ENCODE measurements at regions not wholly inside any gene's neighbourhood (a gene's known extent, or its start where the extent isn't known, plus 50 kb on each side); places are given as distances from the start of the nearest gene placed in this dataset.

- H3K4me2 ChIP-seq (ENCODE audit: control insufficient read depth, insufficient read depth) = no peak overlapping the region
- DNase-seq (ENCODE audit: low read depth, low spot score) (no peak), ATAC-seq (no peak), FAIRE-seq (no peak)
- no peak overlapping the region for H3K4me3 ChIP-seq
- intact Hi-C loops (cut with micrococcal nuclease; ENCODE audit: unreplicated experiment) = no loop called here
- ChIA-PET POLR2A (no interaction called here), CTCF (interaction anchor here (1.0 to 2.2 kb wide), 2 partner anchors 9 to 12 kb away, joined by 5 to 9 read pairs; no protein-coding TSS in a partner anchor), RAD21 (ENCODE audit: unreplicated experiment) (interaction anchor here (0.6 to 1.3 kb wide), 2 partner anchors 9 to 205 kb away, joined by 3 to 4 read pairs; no protein-coding TSS in a partner anchor), SMC1A (ENCODE audit: uncharacterized antibody, unreplicated experiment) (interaction anchor here (1.4 to 1.5 kb wide), 2 partner anchors 8 to 21 kb away, joined by 3 read pairs; no protein-coding TSS in a partner anchor)
- no peaks in the 10 kb centered on the region for H3K4me1 ChIP-seq (ENCODE audit: control insufficient read depth, insufficient read depth, low read length)
- no peaks in the 10 kb centered on the region; a peak in 2 of 4 replicates for H3K27me3 ChIP-seq (replicated peaks in 1 of 2; ENCODE audit: control insufficient read depth in 2 of 2, insufficient read depth in 2 of 2, low read length in 1 of 2)
- no peaks in the 10 kb centered on the region for H3K36me3 ChIP-seq (ENCODE audit: control insufficient read depth in 2 of 2, insufficient read depth in 2 of 2, low read length in 1 of 2)
- H4K20me1 ChIP-seq (ENCODE audit: control insufficient read depth, insufficient read depth) = no peaks in the 10 kb centered on the region; the same call in 1 of the 2 replicates
- H3K9me3 ChIP-seq (replicated peaks; ENCODE audit: control insufficient read depth, insufficient read depth, low read length) = no peaks in the 10 kb centered on the region; the same call in 2 of the 3 replicates
- in situ Hi-C loops (cut with MboI) = no loop called here
- no TSS peak for BruUV-seq (replicated peaks)
- no peak overlapping the region for H3K27ac ChIP-seq (ENCODE audit: control insufficient read depth, insufficient read depth)
- no peak overlapping the region for H3K9ac ChIP-seq (ENCODE audit: control insufficient read depth, insufficient read depth, low read length)
- 53% methylated on average over 4 of the region's 4 CpGs for WGBS (ENCODE audit: insufficient coverage, insufficient replicate concordance, low lambda C conversion rate, missing lambda C conversion rate)
- no peak for TF ChIP-seq CHD2 (IDR thresholded peaks at IDR 0.05; ENCODE audit: borderline replicate concordance, low read depth, low read length)
- H3K79me2 ChIP-seq (ENCODE audit: control insufficient read depth, insufficient read depth, low read length) = no peaks in the 10 kb centered on the region
- H2AFZ ChIP-seq (ENCODE audit: control insufficient read depth, low read depth, low read length) = no peak overlapping the region
Observed at GRCh38 chr6:14701946-14702345, 543.9 kb upstream of the JARID2 start.

DNA sequence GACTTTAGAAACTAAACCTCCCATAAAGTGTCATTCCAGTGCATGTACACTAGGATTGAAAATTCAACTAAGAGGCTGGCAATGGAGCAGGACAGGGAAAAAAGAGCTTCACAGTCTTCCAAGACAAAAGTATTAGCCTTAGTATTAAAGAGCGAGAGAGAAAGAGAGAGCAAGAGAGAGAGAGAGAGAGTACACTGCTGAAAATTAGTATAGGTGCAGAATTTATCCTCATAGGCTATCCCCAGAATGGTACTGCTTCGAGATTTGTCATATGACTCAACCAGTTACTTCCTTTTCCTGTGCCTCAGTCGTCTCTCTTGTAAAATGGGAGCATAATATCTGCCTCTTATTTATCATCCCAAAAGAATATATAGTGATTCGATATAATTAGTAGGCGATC is 543.2 kb upstream of the JARID2 start:
- Histone ChIP-seq H3K9me3 (replicated peaks; ENCODE audit: control insufficient read depth, insufficient read depth, low read length) (no peaks in the 10 kb centered on the region; the same call in 2 of the 3 replicates), H3K36me3 (ENCODE audit: control insufficient read depth in 2 of 2, insufficient read depth in 2 of 2, low read length in 1 of 2) (no peaks in the 10 kb centered on the region), H3K27ac (ENCODE audit: control insufficient read depth, insufficient read depth) (no peak overlapping the region), H3K4me2 (ENCODE audit: control insufficient read depth, insufficient read depth) (no peak overlapping the region), H4K20me1 (ENCODE audit: control insufficient read depth, insufficient read depth) (no peaks in the 10 kb centered on the region; the same call in 1 of the 2 replicates), H3K4me3 (no peak overlapping the region), H3K79me2 (ENCODE audit: control insufficient read depth, insufficient read depth, low read length) (no peaks in the 10 kb centered on the region), H3K27me3 (replicated peaks in 1 of 2; ENCODE audit: control insufficient read depth in 2 of 2, insufficient read depth in 2 of 2, low read length in 1 of 2) (no peaks in the 10 kb centered on the region; a peak in 2 of 4 replicates), H2AFZ (ENCODE audit: control insufficient read depth, low read depth, low read length) (no peak overlapping the region), H3K4me1 (ENCODE audit: control insufficient read depth, insufficient read depth, low read length) (no peaks in the 10 kb centered on the region), H3K9ac (ENCODE audit: control insufficient read depth, insufficient read depth, low read length) (no peak overlapping the region)
- DNase-seq (ENCODE audit: low read depth, low spot score) (no peak), FAIRE-seq (no peak), ATAC-seq (no peak)
- ChIA-PET RAD21 (ENCODE audit: unreplicated experiment) (no interaction called here), CTCF (interaction anchor here (2.2 kb wide), 1 partner anchor 9 kb away, joined by 9 read pairs; no protein-coding TSS in a partner anchor), POLR2A (no interaction called here), SMC1A (ENCODE audit: uncharacterized antibody, unreplicated experiment) (interaction anchor here (0.6 to 1.9 kb wide), 4 partner anchors 8 to 755 kb away, joined by 3 to 5 read pairs (median 4); no protein-coding TSS in a partner anchor)
- WGBS (ENCODE audit: insufficient coverage, insufficient replicate concordance, low lambda C conversion rate, missing lambda C conversion rate) = 52% methylated on average over 5 of the region's 5 CpGs
- intact Hi-C loops (cut with micrococcal nuclease; ENCODE audit: unreplicated experiment) = no loop called here
- TF ChIP-seq BHLHE40 (IDR thresholded peaks at IDR 0.05; ENCODE audit: borderline replicate concordance in 1 of 2, low read depth in 2 of 2, low read length in 1 of 2) (no peak), MEF2A (IDR thresholded peaks at IDR 0.05; ENCODE audit: insufficient read depth, low read depth, low read length) (no peak), JUND (IDR thresholded peaks at IDR 0.05; ENCODE audit: low read depth, low read length) (no peak), CREM (IDR thresholded peaks at IDR 0.05; ENCODE audit: low read depth) (no peak), SRF (IDR thresholded peaks at IDR 0.05; ENCODE audit: low read depth in 2 of 2, low read length in 2 of 2) (no peak), BCL11A (IDR thresholded peaks at IDR 0.05; ENCODE audit: low read depth, low read length) (no peak), ZNF687 (IDR thresholded peaks at IDR 0.05) (no peak), HCFC1 (IDR thresholded peaks at IDR 0.05; ENCODE audit: low read length) (no peak), SREBF1 (IDR thresholded peaks at IDR 0.05; ENCODE audit: low read length) (no peak), KLF5 (IDR thresholded peaks at IDR 0.05; ENCODE audit: partially characterized antibody) (no peak), KDM1A (IDR thresholded peaks at IDR 0.05; ENCODE audit: borderline replicate concordance) (no peak), IKZF2 (IDR thresholded peaks at IDR 0.05) (no peak)
- TF ChIP-seq, protein P1, sequence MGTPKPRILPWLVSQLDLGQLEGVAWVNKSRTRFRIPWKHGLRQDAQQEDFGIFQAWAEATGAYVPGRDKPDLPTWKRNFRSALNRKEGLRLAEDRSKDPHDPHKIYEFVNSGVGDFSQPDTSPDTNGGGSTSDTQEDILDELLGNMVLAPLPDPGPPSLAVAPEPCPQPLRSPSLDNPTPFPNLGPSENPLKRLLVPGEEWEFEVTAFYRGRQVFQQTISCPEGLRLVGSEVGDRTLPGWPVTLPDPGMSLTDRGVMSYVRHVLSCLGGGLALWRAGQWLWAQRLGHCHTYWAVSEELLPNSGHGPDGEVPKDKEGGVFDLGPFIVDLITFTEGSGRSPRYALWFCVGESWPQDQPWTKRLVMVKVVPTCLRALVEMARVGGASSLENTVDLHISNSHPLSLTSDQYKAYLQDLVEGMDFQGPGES (IDR thresholded peaks at IDR 0.05) = no peak
- in situ Hi-C loops (cut with MboI) = no loop called here
- BruUV-seq (replicated peaks) = no TSS peak

All from GM12878 (cell line).